Activated CD4-positive, alpha-beta T cell treated with anti-CD3 and anti-CD28 coated beads, Interleukin-2, Interleukin-6, amounts not matched to agents 100 ng/mL and 50 ng/mL, durations not matched to agents 16 hours and 8 hours (primary cell): ENCODE measurements at regions not wholly inside any gene's neighbourhood (a gene's known extent, or its start where the extent isn't known, plus 50 kb on each side); places are given as distances from the start of the nearest gene placed in this dataset.

Experiments
- DNase-seq: peaks from one replicate; pipeline ENCODE4 v3.0.0-alpha.2; 2020

DNA sequence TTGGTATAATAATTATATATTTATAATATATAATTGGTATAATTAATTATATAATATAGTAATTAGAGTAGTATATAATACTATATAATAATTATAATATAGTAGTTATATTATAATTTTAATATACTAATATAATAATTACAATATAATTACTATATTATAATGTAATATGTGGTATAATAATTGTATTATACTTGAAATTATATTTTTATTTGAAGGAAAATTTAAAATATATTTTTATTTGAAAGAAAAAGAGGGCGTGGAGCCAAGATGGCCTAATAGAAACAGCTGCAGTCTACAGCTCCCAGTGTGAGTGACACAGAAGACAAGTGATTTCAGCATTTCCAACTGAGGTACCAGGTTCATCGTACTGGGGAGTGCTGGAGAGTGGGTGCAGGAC is 365.9 kb downstream of the MMUT start:
- no peak for DNase-seq

DNA sequence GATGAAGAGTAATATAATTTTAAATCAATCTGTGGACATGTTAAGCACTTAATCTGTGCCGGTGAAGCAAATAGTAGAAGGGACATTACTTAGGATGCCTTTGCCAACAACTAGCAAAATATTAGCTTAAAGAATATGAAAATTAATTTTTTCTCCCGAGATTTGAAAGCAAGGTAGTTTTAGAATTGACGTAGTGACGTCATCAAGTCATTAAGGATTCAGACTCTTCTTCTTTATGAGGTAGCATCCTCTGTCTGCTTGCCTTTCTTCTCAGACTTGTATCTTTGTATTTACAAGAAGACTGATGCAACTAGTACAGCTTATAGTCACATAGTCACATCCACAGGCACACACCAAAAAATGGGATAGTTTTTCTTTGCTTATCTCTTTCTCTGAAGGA is 374.4 kb downstream of the MMUT start:
- DNase-seq: no peak

GRCh38 chr6:49087369-49087768 is 375.7 kb downstream of the MMUT start:
- no peak for DNase-seq

GRCh38 chr6:49082611-49083010 is 380.4 kb downstream of the MMUT start:
- no peak for DNase-seq

GRCh38 chr6:49072885-49073620 is 390.0 kb downstream of the MMUT start:
- DNase-seq: no peak

- DNase-seq: no peak
Observed at GRCh38 chr6:49072146-49072545, 390.9 kb downstream of the MMUT start.

DNA sequence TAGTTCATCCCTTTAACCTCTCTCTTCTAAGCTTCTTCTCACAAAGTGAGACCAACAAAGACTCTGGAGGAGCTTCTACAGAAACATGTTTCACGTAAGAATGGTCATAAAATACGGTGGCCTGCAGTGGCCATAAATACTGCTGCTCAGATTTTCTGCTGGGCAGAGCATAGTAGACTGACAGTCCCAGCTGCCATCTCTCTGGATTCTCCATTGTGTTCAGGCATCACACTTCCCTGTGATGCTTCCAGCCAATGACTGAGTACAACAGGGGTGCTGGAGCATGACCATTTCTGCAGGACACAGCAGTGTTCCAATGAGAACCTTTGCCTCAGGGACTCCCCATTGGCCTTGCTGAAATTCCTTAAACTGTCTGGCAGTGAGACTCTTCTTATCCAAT is 392.6 kb downstream of the MMUT start:
- DNase-seq: no peak

GRCh38 chr6:49054311-49054710 is 408.7 kb downstream of the MMUT start:
- DNase-seq: no peak

DNA sequence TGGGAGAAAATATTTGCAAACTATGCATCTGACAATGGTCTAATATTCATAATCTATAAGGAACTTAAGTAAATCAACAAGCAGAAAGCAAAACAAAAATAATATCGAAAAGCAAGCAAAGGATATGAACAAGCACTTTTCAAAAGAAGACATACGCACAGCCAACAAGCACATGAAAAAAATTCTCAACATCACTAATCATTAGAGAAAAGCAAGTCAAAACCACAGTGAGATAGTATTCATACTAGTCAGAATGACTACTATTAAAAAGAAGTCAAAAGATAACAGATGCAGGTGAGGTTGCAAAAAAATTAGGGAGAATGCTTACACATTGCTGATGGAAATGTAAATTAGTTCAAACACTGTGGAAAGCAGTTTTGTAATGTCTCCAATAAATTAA is 410.2 kb downstream of the MMUT start:
- no peak for DNase-seq

DNA sequence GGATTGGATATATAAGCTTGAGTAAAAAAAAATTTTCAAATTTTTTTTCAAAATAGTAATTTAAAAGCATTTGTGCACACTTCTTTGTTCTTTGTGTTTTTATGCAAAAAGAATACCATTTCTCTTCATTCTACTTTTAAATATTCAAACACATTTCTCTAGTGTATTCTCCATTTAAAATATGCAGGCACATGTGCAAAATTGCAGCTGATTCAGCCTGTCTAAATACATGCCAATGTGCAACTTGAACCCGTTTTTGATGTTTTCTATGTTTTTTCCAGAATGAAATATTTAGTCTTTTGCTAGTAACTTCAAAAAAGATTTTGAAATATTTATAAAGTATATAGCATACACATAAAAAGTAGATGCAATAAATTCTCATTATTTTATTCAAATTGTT is 411.8 kb downstream of the MMUT start:
- no peak for DNase-seq

DNA sequence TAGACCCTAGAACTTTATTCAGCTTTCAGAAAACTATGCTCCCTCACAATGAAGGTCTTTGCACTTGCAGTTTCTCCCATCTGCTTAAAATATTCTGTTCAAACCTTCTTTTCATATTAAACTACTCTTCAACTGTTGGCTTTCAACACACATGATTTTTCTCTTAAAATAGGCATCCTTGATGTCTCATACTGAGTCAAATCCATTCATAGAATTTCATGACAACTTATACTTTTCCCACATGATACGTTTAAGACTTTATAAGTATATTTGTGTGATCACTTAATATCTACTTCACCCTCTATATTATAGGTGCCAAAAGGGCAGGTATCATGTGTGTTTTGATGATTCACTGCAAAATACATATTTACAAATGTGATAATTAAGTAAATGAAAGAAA is 412.5 kb downstream of the MMUT start:
- no peak for DNase-seq

GRCh38 chr6:49038294-49038822 is 424.7 kb downstream of the MMUT start:
- no peak for DNase-seq

- no peak for DNase-seq
Observed at GRCh38 chr6:49030251-49031020, 432.6 kb downstream of the MMUT start.

GRCh38 chr6:49027644-49028043 is 435.4 kb downstream of the MMUT start:
- DNase-seq: no peak

- DNase-seq: no peak
Observed at GRCh38 chr6:49025273-49026240, 437.5 kb downstream of the MMUT start.

GRCh38 chr6:49004801-49005200 is 458.3 kb downstream of the MMUT start:
- DNase-seq: no peak

DNA sequence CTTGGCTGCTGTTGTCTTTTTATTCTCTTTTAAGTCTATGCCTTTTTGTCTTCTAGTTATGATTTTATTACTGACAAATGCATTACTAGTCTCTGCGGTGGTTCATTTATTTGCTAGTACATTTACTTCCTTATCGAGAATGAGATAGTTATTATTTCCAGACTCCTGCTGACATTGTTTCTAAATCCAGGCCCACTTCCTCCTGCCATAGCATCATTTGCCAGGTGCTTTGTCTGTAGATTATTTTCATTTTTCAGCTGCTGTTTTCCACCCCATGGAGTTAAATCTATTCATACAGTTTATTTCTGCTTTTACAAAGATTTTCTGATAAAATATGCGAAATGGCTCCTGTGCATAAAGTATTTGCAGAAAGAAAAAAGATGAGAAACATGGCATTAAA is 459.7 kb downstream of the MMUT start:
- no peak for DNase-seq

GRCh38 chr6:49001856-49002541 is 461.1 kb downstream of the MMUT start:
- no peak for DNase-seq

DNA sequence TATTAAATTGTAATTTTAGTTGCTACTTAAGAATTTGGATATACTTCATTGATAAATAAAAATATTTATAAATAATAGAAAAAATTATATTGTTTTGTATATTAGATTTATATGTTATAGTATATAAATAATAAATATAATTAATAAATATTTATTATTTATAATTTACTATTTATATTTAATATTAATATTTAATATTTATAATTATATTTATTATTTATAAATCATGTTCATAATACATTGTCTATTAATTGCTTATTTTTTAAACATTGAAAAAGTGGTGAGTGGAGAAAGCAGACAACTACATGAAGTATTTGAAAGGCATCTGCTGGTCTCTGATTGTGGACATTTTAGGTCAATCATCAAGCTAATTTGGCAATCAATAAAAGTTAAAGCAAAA is 464.5 kb downstream of the MMUT start:
- DNase-seq: no peak

DNA sequence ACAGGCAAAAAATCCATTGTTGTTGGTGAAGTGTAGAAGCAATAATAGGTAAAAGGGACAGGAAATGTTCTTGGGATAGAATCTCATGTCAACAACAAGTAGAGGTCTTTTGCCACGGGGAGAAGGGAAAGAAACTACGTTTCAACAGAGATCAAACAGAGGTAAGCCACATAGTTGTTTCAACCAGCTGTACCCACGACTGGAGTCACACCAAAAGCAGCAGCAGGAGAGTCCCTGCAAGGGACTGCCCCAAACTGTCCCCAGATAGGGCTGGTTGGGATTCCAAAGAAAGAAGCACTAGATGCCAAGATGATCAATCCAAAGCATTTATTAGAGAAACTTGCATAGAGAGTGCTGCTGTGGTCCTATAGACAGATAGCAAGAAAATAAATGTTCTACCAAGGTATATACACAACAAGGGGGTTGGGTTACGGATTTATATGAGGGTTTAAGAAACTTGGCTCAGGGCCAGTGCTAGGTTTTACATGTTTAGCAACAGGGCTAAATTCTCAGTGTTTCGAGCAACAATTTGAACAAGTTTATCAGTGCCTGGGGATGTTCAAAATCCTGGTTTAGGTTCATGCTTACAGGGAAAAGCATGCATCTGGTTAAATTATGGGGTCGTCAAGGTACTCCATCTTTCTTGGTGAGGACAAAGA is 466.5 kb downstream of the MMUT start:
- DNase-seq: no peak

GRCh38 chr6:48994811-48995210 is 468.2 kb downstream of the MMUT start:
- no peak for DNase-seq

GRCh38 chr6:48990739-48991138 is 472.3 kb downstream of the MMUT start:
- DNase-seq: no peak
